H9 (cell line): ENCODE measurements at regions not wholly inside any gene's neighbourhood (a gene's known extent, or its start where the extent isn't known, plus 50 kb on each side); places are given as distances from the start of the nearest gene placed in this dataset.
A peak's percentile ranks its signal among the peaks of the same experiment; 100 is the strongest.

Experiments used
- DNase-seq: peaks from one replicate; pipeline ENCODE4 v3.0.0-alpha.2; 2017
- H2AFZ ChIP-seq: one replicate; pipeline ENCODE4 v1.6.1; 2013; ENCODE audit warnings: mild to moderate bottlenecking, low read length, control low read depth, moderate library complexity
- H2AK5ac ChIP-seq: 2 replicates; pipeline ENCODE4 v1.6.1; 2013; ENCODE audit warnings: low read length, control low read depth, mixed read lengths; ENCODE audit not compliant: insufficient read length
- H2BK120ac ChIP-seq: one replicate; pipeline ENCODE4 v1.6.1; 2013; ENCODE audit warnings: low read depth, mild to moderate bottlenecking, low read length, control low read depth, inconsistent platforms; ENCODE audit not compliant: poor library complexity, severe bottlenecking
- H2BK12ac ChIP-seq: 2 replicates; pipeline ENCODE4 v1.6.1; 2013; ENCODE audit warnings: low read length, control low read depth, mixed read lengths, low read depth; ENCODE audit not compliant: insufficient read length
- H2BK15ac ChIP-seq: 2 replicates; pipeline ENCODE4 v1.6.1; 2013; ENCODE audit warnings: low read depth, low read length, control low read depth
- H2BK20ac ChIP-seq: one replicate; pipeline ENCODE4 v1.6.1; 2013; ENCODE audit warnings: low read depth, mild to moderate bottlenecking, low read length, control low read depth, inconsistent platforms; ENCODE audit not compliant: poor library complexity, severe bottlenecking
- H2BK5ac ChIP-seq: 2 replicates; pipeline ENCODE4 v1.6.1; 2013; ENCODE audit warnings: low read length, control low read depth, mixed read lengths; ENCODE audit not compliant: insufficient read length
- H3K14ac ChIP-seq: 2 replicates; pipeline ENCODE4 v1.6.1; 2013; ENCODE audit warnings: low read length, control low read depth; ENCODE audit not compliant: insufficient read depth
- H3K18ac ChIP-seq: 2 replicates; pipeline ENCODE4 v1.6.1; 2013; ENCODE audit warnings: low read depth, mild to moderate bottlenecking, mixed read lengths, low read length, control low read depth; ENCODE audit not compliant: insufficient read length
- H3K23ac ChIP-seq: 2 replicates; pipeline ENCODE4 v1.6.1; 2013; ENCODE audit warnings: low read length, control low read depth, mixed read lengths, low read depth; ENCODE audit not compliant: insufficient read length
- H3K23me2 ChIP-seq: 2 replicates; pipeline ENCODE4 v1.6.1; 2013; ENCODE audit warnings: low read depth, mild to moderate bottlenecking, mixed read lengths, low read length, control low read depth; ENCODE audit not compliant: insufficient read length, poor library complexity, severe bottlenecking
- H3K27ac ChIP-seq: 2 replicates; pipeline ENCODE4 v1.5.1; 2013; ENCODE audit warnings: low read length, control low read depth, mixed read lengths, low read depth; ENCODE audit not compliant: insufficient read length
- H3K27me3 ChIP-seq: 2 replicates; pipeline ENCODE4 v1.6.1; 2013; ENCODE audit warnings: low read length, control low read depth, inconsistent platforms; ENCODE audit not compliant: insufficient read depth
- H3K4ac ChIP-seq: 2 replicates; pipeline ENCODE4 v1.6.1; 2013; ENCODE audit warnings: low read depth, mild to moderate bottlenecking, control low read depth, inconsistent platforms, low read length, moderate library complexity
- H3K4me1 ChIP-seq: 2 replicates; pipeline ENCODE4 v1.6.1; 2013; ENCODE audit warnings: low read length, control low read depth, inconsistent platforms; ENCODE audit not compliant: insufficient read depth
- H3K4me2 ChIP-seq: 2 replicates; pipeline ENCODE4 v1.6.1; 2013; ENCODE audit warnings: low read length, control low read depth, mixed read lengths; ENCODE audit not compliant: insufficient read length, insufficient read depth
- H3K56ac ChIP-seq: 2 replicates; pipeline ENCODE4 v1.6.1; 2013; ENCODE audit warnings: low read depth, mild to moderate bottlenecking, mixed read lengths, low read length, control low read depth; ENCODE audit not compliant: insufficient read length
- H3K79me1 ChIP-seq: 2 replicates; pipeline ENCODE4 v1.6.1; 2013; ENCODE audit warnings: low read depth, mild to moderate bottlenecking, moderate library complexity, low read length, control low read depth, inconsistent platforms; ENCODE audit not compliant: insufficient read depth, poor library complexity, severe bottlenecking
- H3K79me2 ChIP-seq: 2 replicates; pipeline ENCODE4 v1.6.1; 2013; ENCODE audit warnings: low read length, control low read depth, inconsistent platforms; ENCODE audit not compliant: insufficient read depth
- H3K9ac ChIP-seq: 2 replicates; pipeline ENCODE4 v1.6.1; 2013; ENCODE audit warnings: low read length, control low read depth, mixed read lengths; ENCODE audit not compliant: insufficient read length; ENCODE audit errors: extremely low read depth
- H3K9me3 ChIP-seq: one replicate; pipeline ENCODE4 v1.6.1; 2013; ENCODE audit warnings: low read depth, low read length, inconsistent platforms; ENCODE audit not compliant: control insufficient read depth
- H3T11ph ChIP-seq: one replicate; pipeline ENCODE4 v1.6.1; 2013; ENCODE audit warnings: mild to moderate bottlenecking, low read length, control low read depth, inconsistent platforms
- H4K20me1 ChIP-seq: one replicate; pipeline ENCODE4 v1.6.1; 2013; ENCODE audit not compliant: control insufficient read depth, insufficient read length, insufficient read depth
- H4K5ac ChIP-seq: 2 replicates; pipeline ENCODE4 v1.6.1; 2013; ENCODE audit warnings: low read depth, mild to moderate bottlenecking, mixed read lengths, low read length, control low read depth; ENCODE audit not compliant: insufficient read length
- H4K8ac ChIP-seq: replicated peaks from 2 replicates; pipeline ENCODE4 v1.6.1; 2013; ENCODE audit warnings: low read length, control low read depth, mixed read lengths, low read depth; ENCODE audit not compliant: insufficient read length
- H4K91ac ChIP-seq: 2 replicates; pipeline ENCODE4 v1.6.1; 2013; ENCODE audit warnings: low read depth, mild to moderate bottlenecking, moderate library complexity, mixed read lengths, low read length, control low read depth; ENCODE audit not compliant: insufficient read length
- H3K27ac Mint-ChIP-seq, 3 experiments: 2 replicates in 2 of 3; 3 replicates in 1 of 3; pipeline ENCODE4 v1.8.0; 2020 to 2021; ENCODE audit warnings: mixed read lengths in 3 of 3, mild to moderate bottlenecking in 1 of 3, moderate library complexity in 1 of 3
- H3K27me3 Mint-ChIP-seq: 2 replicates; pipeline ENCODE4 v1.8.0; 2021; ENCODE audit warnings: low read depth, mild to moderate bottlenecking, moderate library complexity, mixed read lengths
- H3K36me3 Mint-ChIP-seq, 3 experiments: 2 replicates in 2 of 3; 3 replicates in 1 of 3; pipeline ENCODE4 v1.8.0; 2020 to 2021; ENCODE audit warnings: low read depth in 3 of 3, mixed read lengths in 3 of 3; ENCODE audit not compliant: insufficient read depth in 1 of 3
- H3K4me1 Mint-ChIP-seq, 2 experiments: 2 replicates each; pipeline ENCODE4 v1.8.0; 2020; ENCODE audit warnings: mixed read lengths in 2 of 2
- H3K4me3 Mint-ChIP-seq, 2 experiments: 2 replicates in 1 of 2; 3 replicates in 1 of 2; pipeline ENCODE4 v1.8.0; 2020 to 2021; ENCODE audit warnings: mild to moderate bottlenecking in 2 of 2, mixed read lengths in 2 of 2, moderate library complexity in 1 of 2
- H3K9me3 Mint-ChIP-seq, 2 experiments: 2 replicates in 1 of 2; 3 replicates in 1 of 2; pipeline ENCODE4 v1.8.0; 2020; ENCODE audit warnings: mild to moderate bottlenecking in 2 of 2, mixed read lengths in 2 of 2, moderate library complexity in 1 of 2
- WGBS: extraction: QIAGEN DNeasy Blood & Tissue Kit; methylation state at CpG from one replicate; pipeline ENCODE4 v1.1.7; 2013; ENCODE audit warnings: missing lambda C conversion rate, low lambda C conversion rate, mixed read lengths; ENCODE audit not compliant: insufficient read length; ENCODE audit errors: extremely low coverage; 5-methylcytosine and 5-hydroxymethylcytosine counted together
- TF ChIP-seq, protein P1 (sequence below): fragments of 200-600 bp; sonication (generic); conservative IDR thresholded peaks from 3 replicates; pipeline ENCODE4 v1.8.0; 2021; ENCODE audit warnings: antibody characterized with exemption, mild to moderate bottlenecking

DNA sequence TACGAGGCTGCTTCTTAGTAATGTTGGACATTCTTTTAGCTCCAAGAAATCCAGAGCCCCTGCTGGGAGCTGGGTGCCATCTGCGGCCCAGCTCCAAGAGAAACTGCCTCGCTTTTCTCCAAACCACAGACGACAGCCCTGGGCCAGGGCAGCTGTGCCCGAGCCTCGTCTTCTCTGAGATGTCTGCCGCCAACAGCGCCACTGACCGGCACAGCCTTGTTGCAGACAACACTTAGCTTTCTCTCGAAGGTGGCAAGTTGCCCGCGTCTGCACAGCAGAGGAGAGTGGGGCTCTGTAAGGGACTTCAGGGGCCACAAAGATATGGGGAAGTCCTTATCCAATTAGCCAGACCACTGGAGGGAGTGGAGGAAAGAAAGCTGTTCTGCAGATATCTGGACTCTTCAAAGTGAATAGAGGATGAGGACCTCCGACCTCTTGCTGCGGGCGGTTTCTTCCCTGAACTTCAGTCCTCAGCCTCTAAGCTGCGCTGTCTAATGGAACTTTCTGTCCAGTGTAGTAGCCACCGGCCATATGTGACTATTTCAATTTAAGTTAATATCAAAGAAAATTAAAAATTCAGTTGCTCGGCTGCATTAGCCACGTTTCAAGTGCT is 63.9 kb upstream of the DISP3 start:
- Mint-ChIP-seq H3K9me3 (no peaks in the 10 kb centered on the region), H3K27ac (no peak overlapping the region), H3K27me3 (peaks cover 16% of the 10 kb centered on the region), H3K36me3 (no peaks in the 10 kb centered on the region), H3K4me3 (no peak overlapping the region), H3K4me1 (peaks cover 30 to 34% of the 10 kb centered on the region in 2 experiments)
- Histone ChIP-seq H3K4me2 (no peak overlapping the region), H3K4me1 (0 out of 2 replicates have a peak, but pooled peaks cover 6% of the 10 kb centered on the region), H4K5ac (no peak overlapping the region), H3K23me2 (no peaks in the 10 kb centered on the region), H3K79me1 (no peaks in the 10 kb centered on the region), H3K27ac (no peak overlapping the region), H3T11ph (no peak overlapping the region), H4K91ac (no peak overlapping the region), H4K8ac (no peak overlapping the region), H3K9ac (no peak overlapping the region), H3K18ac (no peak overlapping the region), H2BK120ac (no peak overlapping the region), H2AK5ac (no peak overlapping the region), H3K4ac (no peak overlapping the region), H3K23ac (no peak overlapping the region), H3K79me2 (no peaks in the 10 kb centered on the region), H2AFZ (no peak overlapping the region), H4K20me1 (no peaks in the 10 kb centered on the region), H3K56ac (no peak overlapping the region), H3K27me3 (no peaks in the 10 kb centered on the region), H2BK12ac (no peak overlapping the region), H3K9me3 (no peaks in the 10 kb centered on the region), H2BK5ac (no peak overlapping the region), H2BK20ac (no peak overlapping the region), H3K14ac (no peak overlapping the region), H2BK15ac (no peak overlapping the region)
- WGBS, result no CpG with 5 or more reads among the region's 19 CpGs
- TF ChIP-seq, protein P1, sequence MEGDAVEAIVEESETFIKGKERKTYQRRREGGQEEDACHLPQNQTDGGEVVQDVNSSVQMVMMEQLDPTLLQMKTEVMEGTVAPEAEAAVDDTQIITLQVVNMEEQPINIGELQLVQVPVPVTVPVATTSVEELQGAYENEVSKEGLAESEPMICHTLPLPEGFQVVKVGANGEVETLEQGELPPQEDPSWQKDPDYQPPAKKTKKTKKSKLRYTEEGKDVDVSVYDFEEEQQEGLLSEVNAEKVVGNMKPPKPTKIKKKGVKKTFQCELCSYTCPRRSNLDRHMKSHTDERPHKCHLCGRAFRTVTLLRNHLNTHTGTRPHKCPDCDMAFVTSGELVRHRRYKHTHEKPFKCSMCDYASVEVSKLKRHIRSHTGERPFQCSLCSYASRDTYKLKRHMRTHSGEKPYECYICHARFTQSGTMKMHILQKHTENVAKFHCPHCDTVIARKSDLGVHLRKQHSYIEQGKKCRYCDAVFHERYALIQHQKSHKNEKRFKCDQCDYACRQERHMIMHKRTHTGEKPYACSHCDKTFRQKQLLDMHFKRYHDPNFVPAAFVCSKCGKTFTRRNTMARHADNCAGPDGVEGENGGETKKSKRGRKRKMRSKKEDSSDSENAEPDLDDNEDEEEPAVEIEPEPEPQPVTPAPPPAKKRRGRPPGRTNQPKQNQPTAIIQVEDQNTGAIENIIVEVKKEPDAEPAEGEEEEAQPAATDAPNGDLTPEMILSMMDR, result 0 out of 3 replicates have a peak, but pooled peaks have one; percentile 14
- no peak for DNase-seq
